LNCaP clone FGC (cell line): ENCODE measurements at regions not wholly inside any gene's neighbourhood (a gene's known extent, or its start where the extent isn't known, plus 50 kb on each side); places are given as distances from the start of the nearest gene placed in this dataset.

Source experiments
- DNase-seq: peaks from one replicate; pipeline ENCODE4 v3.0.0-alpha.2; 2011; ENCODE audit warnings: low read depth
- H3K4me3 ChIP-seq: 2 replicates; pipeline ENCODE4 v1.5.1; 2011; ENCODE audit warnings: mild to moderate bottlenecking, low read depth, low read length, control low read depth
- TF ChIP-seq, protein P1 (sequence below): IDR thresholded peaks from 2 replicates; pipeline ENCODE4 v1.5.1; 2012; ENCODE audit warnings: mild to moderate bottlenecking; ENCODE audit not compliant: control insufficient read depth, insufficient read depth; ENCODE audit errors: extremely low read depth

DNA sequence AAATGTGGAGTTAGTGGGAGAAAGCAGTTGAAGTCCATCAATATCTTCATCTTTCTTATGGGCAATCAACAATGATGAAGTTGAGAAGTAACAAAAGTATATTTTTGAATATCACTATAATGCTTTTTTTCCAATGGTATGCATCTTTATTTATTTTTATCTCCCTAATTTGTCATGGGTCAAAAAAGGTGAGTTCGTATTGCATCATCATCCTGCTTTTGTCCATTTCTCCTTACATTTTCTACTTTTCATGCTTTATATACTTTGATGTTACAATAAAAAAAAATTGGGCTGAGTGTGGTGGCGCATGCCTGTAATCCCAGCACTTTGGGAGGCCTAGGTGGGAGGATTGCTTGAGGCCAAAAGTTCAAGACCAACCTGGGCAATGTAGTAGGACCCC lies 101.2 kb upstream of the STXBP5 start:
- H3K4me3 ChIP-seq: no peak overlapping the region
- TF ChIP-seq, protein P1, sequence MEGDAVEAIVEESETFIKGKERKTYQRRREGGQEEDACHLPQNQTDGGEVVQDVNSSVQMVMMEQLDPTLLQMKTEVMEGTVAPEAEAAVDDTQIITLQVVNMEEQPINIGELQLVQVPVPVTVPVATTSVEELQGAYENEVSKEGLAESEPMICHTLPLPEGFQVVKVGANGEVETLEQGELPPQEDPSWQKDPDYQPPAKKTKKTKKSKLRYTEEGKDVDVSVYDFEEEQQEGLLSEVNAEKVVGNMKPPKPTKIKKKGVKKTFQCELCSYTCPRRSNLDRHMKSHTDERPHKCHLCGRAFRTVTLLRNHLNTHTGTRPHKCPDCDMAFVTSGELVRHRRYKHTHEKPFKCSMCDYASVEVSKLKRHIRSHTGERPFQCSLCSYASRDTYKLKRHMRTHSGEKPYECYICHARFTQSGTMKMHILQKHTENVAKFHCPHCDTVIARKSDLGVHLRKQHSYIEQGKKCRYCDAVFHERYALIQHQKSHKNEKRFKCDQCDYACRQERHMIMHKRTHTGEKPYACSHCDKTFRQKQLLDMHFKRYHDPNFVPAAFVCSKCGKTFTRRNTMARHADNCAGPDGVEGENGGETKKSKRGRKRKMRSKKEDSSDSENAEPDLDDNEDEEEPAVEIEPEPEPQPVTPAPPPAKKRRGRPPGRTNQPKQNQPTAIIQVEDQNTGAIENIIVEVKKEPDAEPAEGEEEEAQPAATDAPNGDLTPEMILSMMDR: no peak
- no peak for DNase-seq

DNA sequence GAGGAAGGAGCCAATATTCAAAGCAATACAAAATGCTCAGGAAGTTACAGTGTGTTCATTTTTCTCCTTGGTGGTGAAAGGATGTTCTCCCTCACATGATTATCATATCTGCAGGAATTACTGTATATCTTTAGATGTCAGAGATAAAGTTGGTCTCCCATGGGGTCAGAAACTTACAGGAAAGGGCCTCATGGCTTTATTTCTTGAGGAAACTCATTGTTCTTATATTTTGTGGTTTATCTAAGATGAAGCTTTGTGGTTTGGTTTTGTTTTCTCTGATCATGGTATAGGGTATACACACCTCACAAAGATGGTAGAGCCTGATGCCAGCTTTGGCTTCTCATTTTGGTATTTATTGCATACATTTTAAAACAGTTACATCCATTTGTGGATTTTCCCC lies 100.5 kb upstream of the STXBP5 start:
- TF ChIP-seq, protein P1: no peak
- no peak for DNase-seq
- no peak overlapping the region for H3K4me3 ChIP-seq

GRCh38 chr6:147105786-147106185 lies 98.4 kb upstream of the STXBP5 start:
- no peak overlapping the region for H3K4me3 ChIP-seq
- TF ChIP-seq, protein P1: no peak
- DNase-seq: no peak

- no peak overlapping the region for H3K4me3 ChIP-seq
- TF ChIP-seq, protein P1: no peak
- no peak for DNase-seq
Observed at GRCh38 chr6:147106759-147107401, 97.3 kb upstream of the STXBP5 start.

DNA sequence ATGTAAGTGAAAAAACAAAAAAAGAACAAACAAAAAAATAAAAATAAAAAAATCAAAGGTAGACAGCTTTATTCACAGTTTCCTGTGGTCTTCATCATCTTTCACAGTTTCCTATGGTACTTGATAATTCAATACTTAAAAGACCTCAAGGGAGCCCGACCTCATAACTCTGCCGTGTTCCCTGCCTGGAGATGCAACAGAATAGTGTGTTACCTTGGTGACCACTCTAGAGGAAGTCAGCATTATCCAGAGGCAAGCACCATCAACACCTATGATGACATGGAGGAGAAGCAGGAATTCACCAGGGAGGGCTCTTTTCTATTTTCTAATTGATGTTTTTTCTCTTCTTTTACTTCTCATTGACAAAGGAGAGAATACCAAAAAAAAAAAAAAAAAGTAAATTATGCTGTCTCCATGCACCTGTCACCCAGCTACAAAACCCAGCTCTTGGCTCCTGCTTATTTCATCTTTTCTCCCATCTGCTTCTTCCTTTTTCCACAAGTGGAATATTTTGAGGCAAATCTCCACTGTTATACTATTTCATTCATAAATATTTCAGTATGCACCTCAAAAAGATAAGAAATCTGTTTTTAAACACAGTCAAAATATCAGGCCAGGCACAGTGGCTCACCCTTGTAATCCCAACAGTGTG lies 95.8 kb upstream of the STXBP5 start:
- no peak for DNase-seq
- no peak overlapping the region for H3K4me3 ChIP-seq
- TF ChIP-seq, protein P1: no peak

GRCh38 chr6:147109707-147110106 lies 94.5 kb upstream of the STXBP5 start:
- H3K4me3 ChIP-seq: no peak overlapping the region
- no peak for DNase-seq
- TF ChIP-seq, protein P1: no peak

DNA sequence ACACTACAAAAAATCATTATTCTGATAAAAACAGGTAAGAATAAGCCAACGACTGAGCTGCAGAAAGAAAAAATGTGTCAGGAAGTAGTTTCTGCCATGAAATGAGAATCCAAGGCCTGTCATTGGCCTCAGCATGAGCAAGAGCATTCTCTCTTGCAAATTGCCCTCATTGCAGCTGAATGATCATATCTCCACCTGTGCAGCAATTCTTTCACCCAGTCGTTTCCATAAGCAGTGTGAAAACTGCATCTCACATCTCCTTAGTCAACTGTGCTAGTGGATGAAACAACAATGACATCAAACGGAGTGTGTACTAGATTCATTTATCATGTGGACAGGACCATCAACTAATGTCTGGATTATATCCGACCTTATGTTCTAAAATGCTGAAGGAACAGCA lies 88.2 kb upstream of the STXBP5 start:
- H3K4me3 ChIP-seq: no peak overlapping the region
- TF ChIP-seq, protein P1: no peak
- no peak for DNase-seq
